NCI-H82 treated with DMSO at 0.1 percent for 48 hours (cell line): ENCODE measurements at regions not wholly inside any gene's neighbourhood (a gene's known extent, or its start where the extent isn't known, plus 50 kb on each side); places are given as distances from the start of the nearest gene placed in this dataset.

ENCODE experiments used
- DNase-seq: peaks from one replicate; lab custom pipeline; 2025; ENCODE audit not compliant: unreplicated experiment; lab: John Stamatoyannopoulos, UW

GRCh38 chr9:118029425-118029824, 325.2 kb downstream of the TLR4 start:
- DNase-seq, result no peak

- DNase-seq, result no peak
Measured at GRCh38 chr9:118034701-118035100, 330.5 kb downstream of the TLR4 start.

- peak; percentile 62 for DNase-seq
Measured at GRCh38 chr9:118038713-118039112, 334.5 kb downstream of the TLR4 start.

- DNase-seq, result no peak
Measured at GRCh38 chr9:118058227-118058626, 354.0 kb downstream of the TLR4 start.

GRCh38 chr9:118059484-118060278, 355.5 kb downstream of the TLR4 start:
- no peak for DNase-seq

GRCh38 chr9:118083161-118083560, 379.0 kb downstream of the TLR4 start:
- DNase-seq, result no peak

- DNase-seq, result no peak
Measured at GRCh38 chr9:118088090-118088489, 383.9 kb downstream of the TLR4 start.

- no peak for DNase-seq
Measured at GRCh38 chr9:118091226-118091625, 387.0 kb downstream of the TLR4 start.

GRCh38 chr9:118091711-118092500, 387.7 kb downstream of the TLR4 start:
- no peak for DNase-seq

GRCh38 chr9:118094387-118094786, 390.2 kb downstream of the TLR4 start:
- no peak for DNase-seq

- DNase-seq, result no peak
Measured at GRCh38 chr9:118100529-118101419, 396.6 kb downstream of the TLR4 start.

- no peak for DNase-seq
Measured at GRCh38 chr9:118104363-118104762, 400.2 kb downstream of the TLR4 start.

GRCh38 chr9:118108971-118109370, 404.8 kb downstream of the TLR4 start:
- DNase-seq, result no peak

GRCh38 chr9:118109542-118109941, 405.3 kb downstream of the TLR4 start:
- no peak for DNase-seq

- DNase-seq, result no peak
Measured at GRCh38 chr9:118121361-118121760, 417.2 kb downstream of the TLR4 start.

GRCh38 chr9:118128313-118128712, 424.1 kb downstream of the TLR4 start:
- no peak for DNase-seq

GRCh38 chr9:118129541-118129940, 425.3 kb downstream of the TLR4 start:
- no peak for DNase-seq

GRCh38 chr9:118148990-118149389, 444.8 kb downstream of the TLR4 start:
- DNase-seq, result no peak

GRCh38 chr9:118156846-118157245, 452.6 kb downstream of the TLR4 start:
- DNase-seq, result no peak

GRCh38 chr9:118162716-118163115, 458.5 kb downstream of the TLR4 start:
- no peak for DNase-seq

- DNase-seq, result no peak
Measured at GRCh38 chr9:118163751-118164150, 459.5 kb downstream of the TLR4 start.
